ENCODE measurements at regions not wholly inside any gene's neighbourhood (a gene's known extent, or its start where the extent isn't known, plus 50 kb on each side); places are given as distances from the start of the nearest gene placed in this dataset.
"Not testable (repeated sequence)": the region's sequence is repeated elsewhere in the genome, so short reads cannot be mapped to it uniquely, and the experiment has no call there.

DNA sequence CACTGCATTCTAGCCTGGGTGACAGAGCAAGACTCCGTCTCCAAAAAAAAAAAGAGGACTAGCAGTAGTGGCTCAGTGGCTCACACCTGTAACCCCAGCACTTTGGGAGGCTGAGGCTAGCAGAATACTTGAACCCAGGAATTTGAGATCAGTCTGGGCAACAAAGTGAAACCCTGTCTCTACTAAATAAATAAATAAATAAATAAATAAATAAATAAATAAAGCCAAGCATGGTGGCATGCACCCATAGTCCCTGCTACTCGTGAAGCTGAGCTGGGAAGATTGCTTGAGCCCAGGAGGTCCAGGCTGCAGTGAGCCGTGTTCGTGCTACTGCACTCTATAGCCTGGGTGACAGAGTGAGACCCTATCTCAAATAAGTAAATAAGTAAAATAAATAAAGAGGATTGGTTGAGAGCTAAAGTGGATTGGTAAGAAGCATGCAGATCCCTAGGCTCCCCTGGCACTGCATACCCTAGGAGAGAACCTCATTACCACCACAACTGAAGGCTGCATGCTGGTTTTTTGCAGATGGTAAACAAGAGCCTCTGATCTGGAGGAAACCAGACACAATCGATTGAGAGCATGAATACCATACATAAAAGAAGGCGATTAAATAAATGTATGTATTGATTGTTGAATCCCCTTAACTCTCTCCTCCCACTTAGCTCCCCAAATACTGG is 163.2 kb downstream of the REEP3 start:
- no peak for TF ChIP-seq CTCF (IDR thresholded peaks at IDR 0.05; ENCODE audit: borderline replicate concordance, control extremely low read depth, extremely low read depth, insufficient read depth, missing control alignments)
- in situ Hi-C loops (cut with MboI; ENCODE audit: low sequenced_read_pairs, unreplicated experiment): no loop called here
- DNase-seq (ENCODE audit: low spot score): no peak

- TF ChIP-seq CTCF (IDR thresholded peaks at IDR 0.05; ENCODE audit: borderline replicate concordance, control extremely low read depth, extremely low read depth, insufficient read depth, missing control alignments): no peak
- no peak for DNase-seq (ENCODE audit: low spot score)
- in situ Hi-C loops (cut with MboI; ENCODE audit: low sequenced_read_pairs, unreplicated experiment): no loop called here
These were observed 168.6 kb downstream of the REEP3 start for GRCh38 chr10:63689768-63690167.

GRCh38 chr10:63692220-63692896 is 171.2 kb downstream of the REEP3 start:
- in situ Hi-C loops (cut with MboI; ENCODE audit: low sequenced_read_pairs, unreplicated experiment): no loop called here
- no peak for DNase-seq (ENCODE audit: low spot score)
- no peak for TF ChIP-seq CTCF (IDR thresholded peaks at IDR 0.05; ENCODE audit: borderline replicate concordance, control extremely low read depth, extremely low read depth, insufficient read depth, missing control alignments)

- DNase-seq (ENCODE audit: low spot score); in situ Hi-C loops (cut with MboI; ENCODE audit: low sequenced_read_pairs, unreplicated experiment): not testable (repeated sequence)
These were observed 171.8 kb downstream of the REEP3 start for GRCh38 chr10:63693021-63693420.

GRCh38 chr10:63696205-63696604 is 175.0 kb downstream of the REEP3 start:
- no peak for DNase-seq (ENCODE audit: low spot score)
- in situ Hi-C loops (cut with MboI; ENCODE audit: low sequenced_read_pairs, unreplicated experiment): no loop called here
- no peak for TF ChIP-seq CTCF (IDR thresholded peaks at IDR 0.05; ENCODE audit: borderline replicate concordance, control extremely low read depth, extremely low read depth, insufficient read depth, missing control alignments)

DNA sequence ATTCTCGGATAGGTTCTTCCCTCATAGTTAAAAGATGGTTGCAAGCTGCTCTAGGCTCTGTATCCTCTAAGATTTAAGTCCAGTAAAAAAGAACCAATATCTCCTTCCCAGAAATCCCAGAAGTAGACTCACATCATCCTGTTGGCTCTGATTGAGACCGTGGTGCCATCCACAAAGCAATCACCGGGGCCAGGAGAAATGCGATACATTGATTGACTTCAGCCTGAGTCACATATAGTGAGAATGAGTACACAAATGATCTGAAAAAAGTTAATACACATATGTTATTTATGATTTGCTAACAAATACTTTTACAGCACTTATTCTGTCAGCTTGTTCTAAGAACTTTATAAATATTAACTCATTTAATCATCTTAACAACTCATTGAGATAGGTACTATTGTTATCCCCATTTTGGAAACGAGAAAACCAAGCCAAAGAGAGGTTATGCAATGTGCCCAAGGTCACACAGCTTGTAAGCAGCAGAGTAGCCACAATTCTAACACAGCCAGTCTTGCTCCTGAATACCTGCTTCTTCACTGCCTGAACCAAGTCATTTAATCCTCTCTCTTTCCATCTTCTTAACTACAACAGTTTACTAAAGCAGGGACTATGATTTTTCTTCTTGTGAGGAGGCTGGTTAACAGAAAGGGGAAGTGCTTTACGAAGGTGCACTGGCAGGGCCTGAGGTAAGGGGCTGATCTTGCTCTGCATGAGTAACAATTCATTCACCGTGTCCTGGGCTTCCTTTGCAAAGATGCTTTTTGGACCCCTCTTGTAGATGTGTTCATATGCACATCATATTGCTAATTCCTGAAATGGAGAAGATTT is 177.0 kb downstream of the REEP3 start:
- no peak for DNase-seq (ENCODE audit: low spot score)
- in situ Hi-C loops (cut with MboI; ENCODE audit: low sequenced_read_pairs, unreplicated experiment): no loop called here
- no peak for TF ChIP-seq CTCF (IDR thresholded peaks at IDR 0.05; ENCODE audit: borderline replicate concordance, control extremely low read depth, extremely low read depth, insufficient read depth, missing control alignments)

- TF ChIP-seq CTCF (IDR thresholded peaks at IDR 0.05; ENCODE audit: borderline replicate concordance, control extremely low read depth, extremely low read depth, insufficient read depth, missing control alignments): no peak
- in situ Hi-C loops (cut with MboI; ENCODE audit: low sequenced_read_pairs, unreplicated experiment): no loop called here
- DNase-seq (ENCODE audit: low spot score): no peak
These were observed 177.6 kb downstream of the REEP3 start for GRCh38 chr10:63698787-63699150.

Measured in GM13976 (cell line).